MM.1S (cell line): ENCODE measurements at regions not wholly inside any gene's neighbourhood (a gene's known extent, or its start where the extent isn't known, plus 50 kb on each side); places are given as distances from the start of the nearest gene placed in this dataset.

ENCODE experiments used
- DNase-seq: peaks from one replicate; pipeline ENCODE4 v3.0.0-alpha.2; 2015
- H2AFZ ChIP-seq: fragments of 300-600 bp; sonication (generic); 2 replicates; pipeline ENCODE4 v1.6.0; 2016; ENCODE audit warnings: antibody characterized with exemption, low read length
- H3F3A ChIP-seq: fragments of 300-600 bp; sonication (generic); 2 replicates; pipeline ENCODE4 v1.6.1; 2016; ENCODE audit warnings: mild to moderate bottlenecking, antibody characterized with exemption, low read length, moderate library complexity, mixed read lengths; ENCODE audit not compliant: insufficient read depth
- H3K27ac ChIP-seq: fragments of 300-600 bp; sonication (generic); 2 replicates; pipeline ENCODE4 v1.5.1; 2016; ENCODE audit warnings: mild to moderate bottlenecking, low read length
- H3K27me3 ChIP-seq: fragments of 300-600 bp; sonication (generic); replicated peaks from 2 replicates; pipeline ENCODE4 v1.6.0; 2016; ENCODE audit warnings: low read length; ENCODE audit not compliant: insufficient read depth
- H3K36me3 ChIP-seq: fragments of 300-600 bp; sonication (generic); replicated peaks from 2 replicates; pipeline ENCODE4 v1.6.1; 2016; ENCODE audit warnings: mild to moderate bottlenecking, low read length, mixed read lengths; ENCODE audit not compliant: insufficient read depth
- H3K4me1 ChIP-seq: fragments of 300-600 bp; sonication (generic); 2 replicates; pipeline ENCODE4 v1.6.1; 2016; ENCODE audit warnings: low read length, mixed read lengths
- H3K4me2 ChIP-seq: fragments of 300-600 bp; sonication (generic); 2 replicates; pipeline ENCODE4 v1.6.0; 2016; ENCODE audit warnings: low read depth, low read length
- H3K4me3 ChIP-seq: fragments of 300-600 bp; sonication (generic); 2 replicates; pipeline ENCODE4 v1.5.1; 2016; ENCODE audit warnings: low read length, mixed read lengths
- H3K79me2 ChIP-seq: fragments of 300-600 bp; sonication (generic); 2 replicates; pipeline ENCODE4 v1.6.1; 2016; ENCODE audit warnings: mixed run types, low read length, mixed read lengths
- H3K9ac ChIP-seq: fragments of 300-600 bp; sonication (generic); 2 replicates; pipeline ENCODE4 v1.6.1; 2016; ENCODE audit warnings: low read length, mixed read lengths
- H3K9me2 ChIP-seq: fragments of 300-600 bp; sonication (generic); replicated peaks from 2 replicates; pipeline ENCODE4 v1.6.1; 2016; ENCODE audit warnings: mild to moderate bottlenecking, low read length, mixed read lengths; ENCODE audit not compliant: insufficient read depth
- H3K9me3 ChIP-seq: fragments of 300-600 bp; sonication (generic); replicated peaks from 2 replicates; pipeline ENCODE4 v1.6.1; 2016; ENCODE audit warnings: mild to moderate bottlenecking, low read length, mixed read lengths; ENCODE audit not compliant: insufficient read depth
- H4K20me1 ChIP-seq: fragments of 300-600 bp; sonication (generic); 2 replicates; pipeline ENCODE4 v1.6.1; 2016; ENCODE audit warnings: mild to moderate bottlenecking, low read length, moderate library complexity, mixed read lengths; ENCODE audit not compliant: insufficient read depth
- CTCF ChIP-seq: fragments of 300-600 bp; sonication (generic); IDR thresholded peaks from 2 replicates; pipeline ENCODE4 v1.5.1; 2016; ENCODE audit warnings: antibody characterized with exemption, low read length, mixed read lengths
- EZH2 ChIP-seq: fragments of 300-600 bp; sonication (generic); optimal IDR thresholded peaks from 2 replicates; pipeline ENCODE3; 2017; ENCODE audit warnings: low read depth, mild to moderate bottlenecking, antibody characterized with exemption, low read length, mixed read lengths
- EZH2phosphoT487 ChIP-seq: fragments of 300-600 bp; sonication (generic); IDR thresholded peaks from 2 replicates; pipeline ENCODE4 v1.6.1; 2018; ENCODE audit warnings: antibody characterized with exemption, low read length

GRCh38 chr10:125392609-125393008 lies 232.2 kb upstream of the CTBP2 start:
- H2AFZ ChIP-seq: no peak overlapping the region
- H3K79me2 ChIP-seq: no peaks in the 10 kb centered on the region
- no peak overlapping the region for H3K4me3 ChIP-seq
- no peak overlapping the region for H3K9ac ChIP-seq
- H4K20me1 ChIP-seq: no peaks in the 10 kb centered on the region
- no peak overlapping the region for H3K4me2 ChIP-seq
- no peaks in the 10 kb centered on the region for H3K36me3 ChIP-seq
- H3K27ac ChIP-seq: no peak overlapping the region
- no peaks in the 10 kb centered on the region for H3K9me3 ChIP-seq
- TF ChIP-seq EZH2phosphoT487: no peak
- no peak for TF ChIP-seq EZH2
- TF ChIP-seq CTCF: no peak
- no peaks in the 10 kb centered on the region for H3K4me1 ChIP-seq
- DNase-seq: no peak
- H3F3A ChIP-seq: no peaks in the 10 kb centered on the region
- no peaks in the 10 kb centered on the region; the same call in 1 of the 2 replicates for H3K27me3 ChIP-seq
- H3K9me2 ChIP-seq: no peaks in the 10 kb centered on the region

- DNase-seq: no peak
- Histone ChIP-seq H3K9me3 (no peaks in the 10 kb centered on the region), H2AFZ (no peak overlapping the region), H3K4me3 (no peak overlapping the region), H3K27me3 (no peaks in the 10 kb centered on the region; the same call in 1 of the 2 replicates), H3K4me1 (no peaks in the 10 kb centered on the region), H3F3A (no peaks in the 10 kb centered on the region), H4K20me1 (no peaks in the 10 kb centered on the region), H3K36me3 (no peaks in the 10 kb centered on the region), H3K9me2 (no peaks in the 10 kb centered on the region), H3K27ac (no peak overlapping the region), H3K9ac (no peak overlapping the region), H3K79me2 (no peaks in the 10 kb centered on the region), H3K4me2 (no peak overlapping the region)
- no peak for TF ChIP-seq CTCF
- no peak for TF ChIP-seq EZH2
- no peak for TF ChIP-seq EZH2phosphoT487
Measured at GRCh38 chr10:125392154-125392553, 231.8 kb upstream of the CTBP2 start.

GRCh38 chr10:125389648-125390047 lies 229.3 kb upstream of the CTBP2 start:
- H3K27ac ChIP-seq: no peak overlapping the region
- no peaks in the 10 kb centered on the region for H3K4me1 ChIP-seq
- H3K4me3 ChIP-seq: no peak overlapping the region
- H3K9me2 ChIP-seq: no peaks in the 10 kb centered on the region
- no peak overlapping the region for H2AFZ ChIP-seq
- DNase-seq: no peak
- H3K79me2 ChIP-seq: no peaks in the 10 kb centered on the region
- no peak overlapping the region for H3K9ac ChIP-seq
- no peaks in the 10 kb centered on the region for H3F3A ChIP-seq
- no peaks in the 10 kb centered on the region for H3K9me3 ChIP-seq
- no peaks in the 10 kb centered on the region for H4K20me1 ChIP-seq
- no peaks in the 10 kb centered on the region; the same call in 1 of the 2 replicates for H3K27me3 ChIP-seq
- no peak overlapping the region for H3K4me2 ChIP-seq
- TF ChIP-seq CTCF: no peak
- no peak for TF ChIP-seq EZH2
- TF ChIP-seq EZH2phosphoT487: no peak
- no peaks in the 10 kb centered on the region for H3K36me3 ChIP-seq
